CD4-positive, alpha-beta memory T cell (primary cell): ENCODE measurements at regions not wholly inside any gene's neighbourhood (a gene's known extent, or its start where the extent isn't known, plus 50 kb on each side); places are given as distances from the start of the nearest gene placed in this dataset.
"Not testable (repeated sequence)": the region's sequence is repeated elsewhere in the genome, so short reads cannot be mapped to it uniquely, and the experiment has no call there.

Source experiments
- CTCF ChIA-PET: fragments of 350-600 bp; sonication (Branson Sonifier 250); formaldehyde crosslinking; loops from one replicate; lab custom pipeline; 2021; ENCODE audit warnings: inconsistent platforms; ENCODE audit not compliant: partially characterized antibody; lab: Charles Lee
- POLR2A ChIA-PET: fragments of 350-600 bp; sonication (Branson Sonifier 250); formaldehyde crosslinking; loops from one replicate; lab custom pipeline; 2021; ENCODE audit not compliant: partially characterized antibody; lab: Charles Lee
- DNase-seq, 5 donors: peaks; one replicate each; pipeline versions ENCODE4 v3.0.0 to v3.0.0-alpha.2; 2020 to 2022; ENCODE audit warnings: mixed read lengths in 1 of 5
- H3K27ac ChIP-seq: one replicate; pipeline ENCODE4 v1.7.0; 2013; ENCODE audit warnings: low read depth, low read length
- H3K27me3 ChIP-seq: 2 replicates; pipeline ENCODE4 v1.7.0; 2013; ENCODE audit warnings: mild to moderate bottlenecking, low read length, moderate library complexity; ENCODE audit not compliant: insufficient read depth
- H3K36me3 ChIP-seq: 2 replicates; pipeline ENCODE4 v1.7.0; 2013; ENCODE audit warnings: mild to moderate bottlenecking, low read length, moderate library complexity; ENCODE audit not compliant: insufficient read depth
- H3K4me1 ChIP-seq: 2 replicates; pipeline ENCODE4 v1.7.0; 2013; ENCODE audit warnings: mild to moderate bottlenecking, low read length, moderate library complexity; ENCODE audit not compliant: insufficient read depth
- H3K4me3 ChIP-seq, 2 donors: one replicate each; pipeline ENCODE4 v1.7.0; 2013; ENCODE audit warnings: low read length in 2 of 2, mild to moderate bottlenecking in 1 of 2
- H3K9me3 ChIP-seq, 2 donors: one replicate each; pipeline ENCODE4 v1.7.0; 2013; ENCODE audit warnings: low read length in 2 of 2, control low read depth in 1 of 2; ENCODE audit not compliant: control insufficient read depth in 1 of 2
- H3K27ac Mint-ChIP-seq, 7 donors: one replicate each; pipeline ENCODE4 v1.8.0; 2020 to 2021; ENCODE audit warnings: mixed read lengths in 7 of 7, mild to moderate bottlenecking in 6 of 7, inconsistent platforms in 3 of 7, moderate library complexity in 3 of 7
- H3K27me3 Mint-ChIP-seq, 2 donors: one replicate each; pipeline ENCODE4 v1.8.0; 2020 to 2021; ENCODE audit warnings: mixed read lengths in 2 of 2
- H3K36me3 Mint-ChIP-seq, 2 donors: one replicate each; pipeline ENCODE4 v1.8.0; 2020 to 2021; ENCODE audit warnings: mixed read lengths in 2 of 2, inconsistent platforms in 1 of 2, mild to moderate bottlenecking in 1 of 2
- H3K4me1 Mint-ChIP-seq, 4 donors: one replicate each; pipeline ENCODE4 v1.8.0; 2020 to 2021; ENCODE audit warnings: mixed read lengths in 4 of 4, mild to moderate bottlenecking in 1 of 4
- H3K4me3 Mint-ChIP-seq, 8 donors: one replicate each; pipeline ENCODE4 v1.8.0; 2020 to 2021; ENCODE audit warnings: mixed read lengths in 8 of 8, mild to moderate bottlenecking in 7 of 8, moderate library complexity in 6 of 8, inconsistent platforms in 3 of 8
- H3K9me3 Mint-ChIP-seq, 8 donors: one replicate each; pipeline ENCODE4 v1.8.0; 2020 to 2021; ENCODE audit warnings: mixed read lengths in 8 of 8, mild to moderate bottlenecking in 5 of 8, inconsistent platforms in 3 of 8, moderate library complexity in 1 of 8
- intact Hi-C: fragments of 100-400 bp; cut with micrococcal nuclease; formaldehyde crosslinking; loops from one replicate; pipeline ENCODE4 v1.15.1; 2023

DNA sequence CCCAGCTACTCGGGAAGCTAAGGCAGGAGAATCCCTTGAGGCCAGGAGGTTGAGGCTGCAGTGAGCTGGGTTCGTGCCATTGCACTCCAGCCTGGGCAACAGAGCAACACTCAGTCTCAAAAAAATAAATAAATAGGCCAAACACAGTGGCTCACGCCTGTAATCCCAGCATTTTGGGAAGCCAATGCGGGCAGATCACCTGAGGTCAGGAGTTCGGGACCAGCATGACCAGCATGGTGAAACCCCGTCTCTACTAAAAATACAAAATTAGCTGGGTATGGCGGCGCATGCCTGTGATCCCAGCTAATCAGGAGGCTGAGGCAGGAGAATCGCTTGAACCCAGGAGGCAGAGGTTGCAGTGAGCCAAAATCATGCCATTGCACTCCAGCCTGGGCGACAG lies 145.6 kb downstream of the ALDH8A1 start:
- H3K4me1 ChIP-seq, H3K4me3 ChIP-seq, H3K36me3 ChIP-seq, H3K4me3 Mint-ChIP-seq, POLR2A ChIA-PET, H3K4me1 Mint-ChIP-seq, H3K36me3 Mint-ChIP-seq, intact Hi-C loops, CTCF ChIA-PET, H3K9me3 ChIP-seq, H3K27ac ChIP-seq, DNase-seq, H3K27me3 Mint-ChIP-seq, H3K27ac Mint-ChIP-seq, H3K9me3 Mint-ChIP-seq, H3K27me3 ChIP-seq: not testable (repeated sequence)

DNA sequence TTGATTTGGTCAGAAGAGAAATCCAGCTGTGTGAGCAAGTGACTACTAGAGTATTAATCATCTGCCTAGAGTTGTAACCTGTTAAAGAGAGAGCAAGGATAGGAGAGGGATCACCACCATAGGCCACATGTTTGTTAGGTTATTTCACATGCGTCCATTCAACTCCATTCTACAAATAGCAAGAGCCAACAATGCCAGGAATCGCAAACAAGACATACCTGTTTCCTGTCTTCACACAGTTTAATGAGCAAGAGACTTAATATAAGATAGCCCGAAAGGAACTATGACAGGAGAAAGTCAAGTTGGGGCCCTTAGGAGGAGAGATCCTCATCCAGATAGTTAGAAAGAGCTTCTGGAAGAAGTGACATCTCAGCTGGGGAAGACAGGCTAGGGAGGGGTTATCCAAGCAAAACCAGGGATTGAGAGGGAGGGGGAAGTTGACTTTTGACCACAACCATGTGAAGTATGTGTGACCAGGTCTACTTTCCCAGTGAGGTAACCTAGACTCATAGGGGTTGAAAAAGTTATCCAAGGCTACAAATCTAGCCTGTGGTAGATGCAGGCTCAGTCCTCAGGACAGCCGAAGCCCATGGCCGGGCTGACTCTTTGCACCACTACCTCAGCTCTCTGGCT lies 147.4 kb downstream of the ALDH8A1 start:
- intact Hi-C loops = no loop called here
- Histone ChIP-seq H3K9me3 (no peaks in the 10 kb centered on the region), H3K4me3 (no peak overlapping the region), H3K27ac (no peak overlapping the region), H3K36me3 (no peaks in the 10 kb centered on the region), H3K4me1 (no peaks in the 10 kb centered on the region), H3K27me3 (peaks cover 4% of the 10 kb centered on the region)
- ChIA-PET POLR2A (no interaction called here), CTCF (no interaction called here)
- no peaks in the 10 kb centered on the region for H3K4me1 Mint-ChIP-seq
- peaks cover 5 to 6% of the 10 kb centered on the region in 2 donors for H3K27me3 Mint-ChIP-seq
- H3K27ac Mint-ChIP-seq = no peak overlapping the region
- no peak overlapping the region for H3K4me3 Mint-ChIP-seq
- DNase-seq = no peak
- no peaks in the 10 kb centered on the region for H3K9me3 Mint-ChIP-seq
- no peaks in the 10 kb centered on the region for H3K36me3 Mint-ChIP-seq

DNA sequence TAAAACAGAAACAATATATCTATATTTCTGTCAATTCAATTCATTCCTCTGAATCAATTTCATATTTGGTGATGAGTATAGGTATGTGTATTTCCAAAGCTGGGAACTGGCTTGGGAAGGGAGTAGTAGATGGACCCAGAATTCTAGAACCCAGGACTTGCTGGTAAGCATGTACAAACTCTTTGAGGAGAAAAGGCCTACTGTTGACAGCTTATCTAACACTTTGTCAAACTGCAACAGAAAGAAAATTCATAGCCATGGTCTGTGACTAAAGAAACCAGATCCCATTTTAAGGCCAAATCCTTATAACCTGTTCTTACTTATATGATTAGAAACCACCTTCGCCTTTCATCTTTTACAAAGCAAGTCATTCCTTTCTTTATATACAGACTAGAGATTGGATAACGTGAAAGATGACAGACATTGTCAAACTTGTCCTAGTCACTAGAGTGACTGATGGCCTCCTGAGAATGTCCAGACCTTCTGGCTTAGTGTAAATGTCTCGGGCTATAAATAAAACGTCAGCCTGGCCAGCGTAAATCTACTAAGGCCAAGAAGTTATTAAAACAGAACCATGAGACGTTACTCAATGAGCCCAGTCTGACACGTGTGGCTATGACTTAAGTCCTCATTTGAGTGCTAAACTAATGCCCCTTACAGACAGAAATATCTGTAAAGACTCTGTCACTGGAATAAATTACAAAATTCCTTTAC lies 152.3 kb downstream of the ALDH8A1 start:
- no peaks in the 10 kb centered on the region for H3K4me1 Mint-ChIP-seq
- Histone ChIP-seq H3K9me3 (no peaks in the 10 kb centered on the region), H3K4me3 (no peak overlapping the region), H3K27ac (no peak overlapping the region), H3K36me3 (no peaks in the 10 kb centered on the region), H3K27me3 (no peaks in the 10 kb centered on the region), H3K4me1 (no peaks in the 10 kb centered on the region)
- ChIA-PET CTCF (no interaction called here), POLR2A (no interaction called here)
- peaks cover 0 to 6% (median 4%) of the 10 kb centered on the region in 8 donors for H3K9me3 Mint-ChIP-seq
- no peaks in the 10 kb centered on the region for H3K36me3 Mint-ChIP-seq
- H3K27ac Mint-ChIP-seq = no peak overlapping the region
- H3K4me3 Mint-ChIP-seq = no peak overlapping the region
- DNase-seq = no peak
- intact Hi-C loops = no loop called here
- H3K27me3 Mint-ChIP-seq = peaks cover 0 to 2% of the 10 kb centered on the region in 2 donors

DNA sequence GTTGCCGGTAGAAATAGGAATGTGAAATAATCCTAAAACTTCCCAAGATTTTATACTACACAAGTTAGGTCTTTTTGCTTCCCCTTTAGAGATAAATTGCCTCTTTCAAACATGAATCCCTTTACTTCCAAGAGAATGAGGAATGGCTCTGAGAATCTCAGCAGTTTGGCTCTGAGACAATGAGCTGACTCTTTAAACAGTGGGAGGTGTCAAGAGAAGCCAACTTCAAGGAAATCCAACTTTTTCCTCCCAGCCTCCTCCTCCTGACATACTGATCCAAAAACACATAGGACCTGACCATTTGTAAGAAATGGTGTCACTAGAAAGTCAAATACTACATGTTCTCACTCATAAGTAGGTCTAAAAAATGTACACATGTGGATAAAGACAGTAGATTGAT lies 154.2 kb downstream of the ALDH8A1 start:
- no peaks in the 10 kb centered on the region for H3K27me3 ChIP-seq
- H3K36me3 Mint-ChIP-seq = peaks cover under 1 to 3% of the 10 kb centered on the region in 2 donors
- intact Hi-C loops = no loop called here

DNA sequence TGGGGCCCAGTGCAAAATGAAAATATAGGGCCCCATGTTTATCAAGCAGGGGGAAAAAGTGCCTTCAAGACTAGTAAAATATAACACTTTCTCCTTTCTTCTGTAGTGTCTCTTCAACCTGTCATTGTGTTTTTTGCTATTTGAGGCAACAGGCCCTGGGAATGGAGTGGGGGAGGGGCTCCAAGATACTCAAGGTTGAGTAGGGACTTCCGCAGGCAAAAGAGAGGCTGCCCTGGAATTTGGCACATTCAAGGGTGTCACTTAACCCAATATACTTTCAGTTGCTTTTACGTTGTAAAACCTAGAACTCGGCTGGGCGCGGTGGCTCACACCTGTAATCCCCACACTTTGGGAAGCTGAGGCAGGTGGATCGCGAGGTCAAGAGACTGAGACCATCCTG lies 154.9 kb downstream of the ALDH8A1 start:
- Histone ChIP-seq H3K36me3 (no peaks in the 10 kb centered on the region), H3K4me1 (no peaks in the 10 kb centered on the region), H3K27ac (no peak overlapping the region), H3K9me3 (peaks cover 0 to 4% of the 10 kb centered on the region in 2 donors), H3K4me3 (no peak overlapping the region), H3K27me3 (no peaks in the 10 kb centered on the region)
- Mint-ChIP-seq H3K4me3 (no peak overlapping the region), H3K36me3 (peaks cover 3 to 5% of the 10 kb centered on the region in 2 donors), H3K27me3 (peaks cover 1 to 2% of the 10 kb centered on the region in 2 donors), H3K27ac (no peak overlapping the region), H3K4me1 (no peaks in the 10 kb centered on the region), H3K9me3 (peaks cover 0 to 30% (median 27%) of the 10 kb centered on the region in 8 donors)
- DNase-seq = no peak
- intact Hi-C loops = no loop called here
- ChIA-PET POLR2A (no interaction called here), CTCF (no interaction called here)

More for the DNA sequence above, 154.2 kb downstream of the ALDH8A1 start:
- ChIA-PET CTCF (no interaction called here), POLR2A (no interaction called here)
- DNase-seq = no peak
- Mint-ChIP-seq H3K27ac (no peak overlapping the region), H3K9me3 (peaks cover 0 to 23% (median 21%) of the 10 kb centered on the region in 8 donors), H3K27me3 (no peaks in the 10 kb centered on the region), H3K4me1 (no peaks in the 10 kb centered on the region), H3K4me3 (no peak overlapping the region)
- no peak overlapping the region for H3K4me3 ChIP-seq
- H3K27ac ChIP-seq = no peak overlapping the region
- H3K36me3 ChIP-seq = no peaks in the 10 kb centered on the region
- peaks cover 0 to 4% of the 10 kb centered on the region in 2 donors for H3K9me3 ChIP-seq
- H3K4me1 ChIP-seq = no peaks in the 10 kb centered on the region

DNA sequence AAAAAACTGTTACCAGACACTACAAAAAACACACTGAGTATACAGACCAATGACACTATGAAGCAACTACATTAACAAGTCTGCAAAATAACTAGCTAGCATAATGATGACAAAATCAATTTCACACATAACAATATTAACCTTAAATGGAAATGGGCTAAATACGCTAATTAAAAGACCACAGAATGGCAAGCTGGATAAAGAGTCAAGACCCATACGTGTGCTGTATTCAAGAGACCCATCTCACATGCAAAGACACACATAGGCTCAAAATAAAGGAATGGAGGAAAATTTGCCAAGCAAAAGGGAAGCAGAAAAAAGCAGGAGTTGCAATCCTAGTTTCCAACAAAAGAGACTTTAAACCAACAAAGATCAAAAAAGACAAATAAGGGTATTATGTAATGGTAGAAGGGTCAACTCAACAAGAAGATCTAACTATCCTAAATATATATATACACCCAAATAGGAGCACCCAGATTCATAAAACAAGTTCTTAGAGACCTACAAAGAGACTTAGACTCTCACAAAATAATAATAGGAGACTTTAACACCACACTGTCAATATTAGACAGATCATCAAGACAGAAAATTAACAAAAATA lies 158.6 kb downstream of the ALDH8A1 start:
- POLR2A ChIA-PET, H3K36me3 Mint-ChIP-seq, H3K36me3 ChIP-seq, CTCF ChIA-PET, H3K4me3 ChIP-seq, H3K27me3 ChIP-seq, DNase-seq, H3K4me3 Mint-ChIP-seq, H3K4me1 ChIP-seq, H3K9me3 ChIP-seq, intact Hi-C loops, H3K27ac Mint-ChIP-seq, H3K27ac ChIP-seq, H3K4me1 Mint-ChIP-seq, H3K27me3 Mint-ChIP-seq: not testable (repeated sequence)
- H3K9me3 Mint-ChIP-seq = peaks cover 0 to 32% (median 27%) of the 10 kb centered on the region in 8 donors

DNA sequence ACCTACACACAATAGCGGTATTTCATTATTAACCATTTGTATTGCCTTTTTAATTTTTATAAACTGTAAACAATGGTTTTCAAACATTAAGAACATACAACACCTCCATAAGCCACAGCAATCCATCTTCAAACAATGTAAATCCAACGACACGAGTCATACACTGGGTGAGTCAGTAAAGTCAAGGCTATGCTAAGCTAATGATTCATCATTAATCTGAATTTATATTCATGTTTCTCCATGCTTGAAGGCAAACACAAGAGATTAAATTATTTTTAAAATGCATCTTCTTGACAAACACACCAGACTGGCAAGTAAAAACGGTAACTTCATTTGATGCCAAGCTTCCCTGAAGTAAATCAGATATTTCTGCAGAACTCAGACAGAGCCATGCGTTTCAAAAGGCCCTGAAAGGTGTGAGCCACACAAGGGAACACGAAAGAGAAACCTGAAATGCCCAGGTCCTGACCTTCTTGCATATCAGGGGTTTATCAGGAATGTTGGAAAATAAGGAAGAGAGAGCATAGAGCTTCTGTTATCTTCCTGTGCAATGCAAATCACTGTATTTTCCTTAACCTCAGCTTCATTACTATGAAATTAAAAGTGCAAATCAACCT lies 162.5 kb downstream of the ALDH8A1 start:
- Histone ChIP-seq H3K4me1 (no peaks in the 10 kb centered on the region), H3K4me3 (no peak overlapping the region), H3K9me3 (peaks cover 0 to 4% of the 10 kb centered on the region in 2 donors), H3K27me3 (no peaks in the 10 kb centered on the region), H3K27ac (no peak overlapping the region), H3K36me3 (no peaks in the 10 kb centered on the region)
- no peak overlapping the region for H3K4me3 Mint-ChIP-seq
- H3K9me3 Mint-ChIP-seq = peaks cover 0 to 26% (median 20%) of the 10 kb centered on the region in 8 donors
- ChIA-PET POLR2A (no interaction called here), CTCF (no interaction called here)
- peaks cover under 1 to 5% of the 10 kb centered on the region in 2 donors for H3K36me3 Mint-ChIP-seq
- no peak overlapping the region for H3K27ac Mint-ChIP-seq
- no peak for DNase-seq
- intact Hi-C loops = no loop called here
- H3K27me3 Mint-ChIP-seq = peaks cover 2 to 8% of the 10 kb centered on the region in 2 donors
- H3K4me1 Mint-ChIP-seq = no peaks in the 10 kb centered on the region
